CD1c-positive myeloid dendritic cell (primary cell): ENCODE measurements at regions not wholly inside any gene's neighbourhood (a gene's known extent, or its start where the extent isn't known, plus 50 kb on each side); places are given as distances from the start of the nearest gene placed in this dataset.
"Not testable (repeated sequence)": the region's sequence is repeated elsewhere in the genome, so short reads cannot be mapped to it uniquely, and the experiment has no call there.

Source experiments
- DNase-seq: peaks from one replicate; pipeline ENCODE4 v3.0.0-alpha.2; 2016; ENCODE audit errors: extremely low spot score

GRCh38 chr16:72458035-72458434 is 286.1 kb upstream of the PMFBP1 start:
- no peak for DNase-seq

DNA sequence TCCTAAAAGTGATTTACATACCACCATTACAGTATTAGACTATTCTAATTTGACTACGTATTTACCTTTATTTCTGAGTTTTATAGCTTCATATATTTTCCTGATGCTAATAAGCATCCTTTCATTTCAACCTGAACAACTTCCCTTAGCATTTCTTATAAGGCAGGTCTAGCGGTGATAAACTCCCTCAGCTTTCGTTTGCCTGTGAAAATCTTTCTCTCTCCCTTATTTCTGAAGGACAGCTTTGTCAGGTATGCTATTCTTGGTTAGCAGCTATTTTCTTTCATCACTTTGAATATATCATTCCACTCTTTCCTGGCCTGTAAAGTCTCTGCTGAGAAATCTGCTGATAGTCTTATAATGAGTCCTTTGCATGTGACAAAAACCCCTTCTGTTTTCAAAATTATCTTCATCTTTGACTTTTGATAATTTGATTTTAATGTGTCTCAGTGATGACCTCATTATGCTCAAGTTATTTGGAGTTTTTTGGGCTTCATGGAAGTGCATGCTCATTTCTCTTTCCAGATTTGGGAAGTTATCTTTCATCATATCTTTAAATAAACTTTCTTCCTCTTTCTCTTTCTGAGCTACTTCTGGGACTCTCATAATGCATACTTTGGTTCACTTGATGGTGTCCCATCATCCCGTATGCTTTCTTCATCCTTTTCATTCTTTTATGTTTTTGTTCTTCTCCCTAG is 285.4 kb upstream of the PMFBP1 start:
- DNase-seq = peak; percentile 53

DNA sequence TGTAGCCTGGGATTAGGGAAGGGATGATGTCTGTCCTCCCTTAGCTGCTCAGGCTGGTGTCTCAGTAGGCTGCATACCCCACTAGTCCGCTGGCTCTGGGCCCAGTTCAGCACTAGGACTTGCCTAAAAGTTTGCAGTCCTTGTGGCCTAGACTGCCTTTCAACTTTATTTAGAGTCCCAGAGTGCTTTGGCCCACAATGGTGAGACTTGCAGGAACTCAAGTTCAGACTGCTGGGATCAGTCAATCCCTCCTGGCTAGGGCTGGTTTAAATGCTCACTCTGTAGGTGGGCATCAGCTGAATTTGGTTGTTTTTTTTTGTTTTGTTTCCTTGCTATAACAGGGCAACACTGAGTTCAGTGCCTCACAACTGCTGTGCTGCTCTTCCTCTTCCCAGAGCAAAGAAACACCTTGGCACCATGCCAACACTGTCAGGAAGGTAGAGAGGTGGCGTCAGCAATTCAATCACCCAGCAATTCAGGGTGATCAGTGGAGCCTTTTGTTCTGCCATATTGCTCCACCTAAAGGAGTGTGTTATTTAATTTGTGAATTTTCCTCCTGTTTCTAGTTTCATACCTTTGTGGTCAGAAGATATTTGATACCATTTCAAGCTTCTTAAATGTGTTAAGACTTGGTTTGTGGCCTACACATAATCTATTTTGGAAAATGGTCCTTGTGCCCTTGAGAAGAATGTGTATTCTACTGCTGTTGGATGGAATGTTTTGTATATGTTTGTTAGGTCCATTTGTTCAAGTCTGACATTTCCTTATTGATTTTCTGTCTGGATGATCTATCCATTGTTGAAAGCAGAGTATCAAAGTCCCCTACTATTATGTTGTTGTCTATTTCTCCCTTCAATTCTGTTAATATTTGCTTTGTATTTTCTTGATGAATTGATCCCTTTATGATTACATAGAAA is 284.0 kb upstream of the PMFBP1 start:
- peak; percentile 25 for DNase-seq

DNA sequence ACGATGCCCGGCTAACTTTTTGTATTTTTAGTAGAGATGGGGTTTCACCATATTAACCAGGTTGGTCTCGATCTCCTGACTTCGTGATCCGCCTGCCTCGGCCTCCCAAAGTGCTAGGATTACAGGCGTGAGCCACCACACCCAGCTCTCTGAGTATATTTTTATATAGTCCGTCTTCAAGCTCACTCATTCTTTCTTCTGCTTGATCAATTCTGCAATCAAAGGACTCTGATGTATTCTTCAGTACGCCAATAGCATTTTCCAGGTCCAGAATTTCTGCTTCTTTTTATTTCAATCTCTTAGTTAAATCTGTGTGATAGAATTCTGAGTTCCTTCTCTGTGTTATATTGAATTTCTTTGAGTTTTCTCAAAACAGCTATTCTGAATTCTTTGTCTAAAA is 281.9 kb upstream of the PMFBP1 start:
- DNase-seq = not testable (repeated sequence)

GRCh38 chr16:72444696-72445095 is 272.7 kb upstream of the PMFBP1 start:
- peak; percentile 60 for DNase-seq

- DNase-seq = no peak
Observed at GRCh38 chr16:72443809-72444208, 271.9 kb upstream of the PMFBP1 start.

- DNase-seq = no peak
Observed at GRCh38 chr16:72442385-72443158, 270.6 kb upstream of the PMFBP1 start.

- DNase-seq = no peak
Observed at GRCh38 chr16:72437891-72438290, 265.9 kb upstream of the PMFBP1 start.

DNA sequence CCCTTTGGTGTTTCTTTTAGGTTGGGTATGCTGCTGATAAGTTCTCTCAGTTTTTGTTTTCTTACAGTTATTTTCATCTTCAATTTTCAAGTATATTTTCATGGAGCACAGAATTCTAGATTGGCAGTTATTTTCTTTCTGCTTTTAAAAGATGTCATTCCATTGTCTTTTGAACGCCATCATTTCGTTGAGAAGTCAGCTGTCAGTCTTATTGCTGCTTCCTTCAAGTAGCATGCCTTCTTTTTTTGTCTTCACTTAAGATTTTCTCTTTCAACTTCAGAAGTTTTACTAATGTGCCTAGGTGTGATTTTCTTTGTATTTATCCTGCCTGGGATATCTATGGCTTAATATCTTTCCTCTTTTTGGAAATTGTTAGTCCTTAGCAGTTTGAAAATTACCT is 262.2 kb upstream of the PMFBP1 start:
- DNase-seq = no peak

DNA sequence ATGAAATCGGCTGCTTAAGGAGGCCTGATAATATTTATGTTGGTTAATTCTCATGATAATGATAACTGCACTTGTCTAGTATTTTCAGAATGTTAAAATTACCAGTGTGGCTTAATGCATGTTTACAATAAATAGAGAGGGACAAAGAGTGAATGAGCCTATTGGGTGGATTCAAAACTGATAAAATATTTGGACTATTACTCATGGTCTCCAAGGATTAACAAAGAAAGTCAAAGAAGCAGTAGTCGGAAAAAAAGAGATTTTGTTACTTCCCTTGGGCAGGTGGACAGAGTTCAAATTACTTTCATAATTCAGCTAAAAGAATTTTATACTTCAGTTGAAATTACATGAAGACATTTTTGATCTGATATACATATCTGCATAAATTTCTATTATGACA is 258.2 kb upstream of the PMFBP1 start:
- DNase-seq = no peak

GRCh38 chr16:72429671-72430081 is 257.7 kb upstream of the PMFBP1 start:
- no peak for DNase-seq

DNA sequence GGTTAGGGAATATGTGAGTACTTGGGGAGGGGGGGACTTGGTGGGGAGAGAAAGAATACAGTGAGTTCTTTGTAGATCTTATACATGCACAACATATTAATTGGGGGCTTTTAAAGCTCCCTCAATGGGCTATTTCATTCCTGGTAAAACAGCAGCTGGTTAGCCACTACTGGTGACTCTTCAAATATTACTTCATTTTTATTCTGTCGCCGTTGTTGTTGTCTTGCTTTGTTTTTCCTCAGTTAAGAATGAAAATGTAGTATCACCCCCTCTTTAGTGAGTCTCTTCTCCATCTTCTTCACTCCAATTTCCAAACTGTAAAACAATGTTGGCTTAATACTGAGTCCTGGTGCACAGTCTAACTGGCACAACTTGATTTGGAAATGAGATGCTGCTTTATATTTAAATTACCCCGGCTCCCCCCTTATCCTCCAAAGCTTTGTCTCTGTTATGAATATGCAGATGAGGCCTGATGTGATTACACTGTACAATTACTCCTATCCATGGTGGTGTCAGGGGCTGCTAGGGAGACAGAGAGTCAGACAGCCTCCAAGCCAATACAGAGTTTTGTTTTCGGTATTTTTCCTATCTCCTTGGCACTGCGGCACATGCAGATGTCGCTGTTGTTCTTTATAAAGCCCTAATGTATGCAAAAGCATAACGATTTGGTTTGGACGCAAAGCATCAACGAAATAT is 256.9 kb upstream of the PMFBP1 start:
- no peak for DNase-seq

DNA sequence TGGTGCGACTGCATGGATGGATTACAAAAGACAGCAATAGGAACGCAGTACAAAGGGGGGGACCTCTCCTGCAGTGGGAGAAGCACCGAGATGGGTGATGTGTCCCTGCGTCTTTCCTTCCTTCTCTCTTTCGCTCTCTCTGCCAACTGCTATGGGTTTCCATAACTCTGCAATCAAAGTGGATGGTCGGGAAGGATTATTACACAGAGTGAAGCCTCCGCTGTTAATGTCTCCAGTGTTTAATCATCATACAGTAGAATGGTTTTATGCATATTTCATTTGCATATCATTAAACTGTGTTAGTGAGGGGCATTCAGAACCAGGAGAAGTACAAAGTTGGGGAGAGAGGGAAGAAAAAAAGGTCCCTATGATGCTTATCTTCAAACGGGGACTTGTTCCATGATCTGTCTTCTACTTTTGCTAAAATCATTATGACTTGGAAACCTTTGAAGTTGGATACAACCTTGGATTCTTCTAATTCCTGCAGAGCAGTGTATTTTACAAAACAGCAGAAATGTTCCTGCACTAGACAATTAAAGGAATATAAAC is 255.9 kb upstream of the PMFBP1 start:
- no peak for DNase-seq

DNA sequence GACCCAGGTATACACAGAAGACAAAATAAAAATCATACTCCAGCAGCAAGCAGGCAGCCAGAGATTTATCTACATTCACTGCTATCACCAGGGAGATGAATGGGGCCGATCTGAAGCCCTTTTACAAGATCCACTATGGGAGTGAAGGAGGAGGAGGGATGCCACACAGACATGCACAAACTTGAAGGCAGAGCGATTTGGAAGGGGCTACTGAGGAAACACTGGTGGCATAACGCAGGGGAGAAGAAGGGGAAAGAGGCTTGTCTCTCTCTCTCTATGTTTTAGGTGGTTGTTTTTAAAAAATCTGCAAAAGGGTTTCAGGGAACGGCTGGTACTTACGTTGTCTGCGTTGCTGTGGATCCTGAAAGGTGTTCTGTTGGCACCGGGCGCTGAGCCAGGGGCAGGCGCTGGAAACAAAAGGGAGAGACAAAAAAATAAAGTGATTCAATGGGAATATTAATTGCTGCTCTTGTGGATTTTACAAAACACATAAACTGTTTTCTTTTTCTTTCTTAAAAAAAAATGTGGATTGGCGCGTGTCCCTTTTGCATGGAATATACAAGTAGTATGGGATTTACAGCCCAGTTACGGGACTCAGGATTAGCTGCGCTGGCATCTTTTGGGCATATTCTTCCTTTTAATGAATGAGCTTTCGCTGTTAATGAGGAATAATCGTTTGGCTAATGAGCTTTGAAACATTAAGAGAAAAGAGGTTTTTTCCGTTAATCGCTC is 255.3 kb upstream of the PMFBP1 start:
- DNase-seq = no peak

DNA sequence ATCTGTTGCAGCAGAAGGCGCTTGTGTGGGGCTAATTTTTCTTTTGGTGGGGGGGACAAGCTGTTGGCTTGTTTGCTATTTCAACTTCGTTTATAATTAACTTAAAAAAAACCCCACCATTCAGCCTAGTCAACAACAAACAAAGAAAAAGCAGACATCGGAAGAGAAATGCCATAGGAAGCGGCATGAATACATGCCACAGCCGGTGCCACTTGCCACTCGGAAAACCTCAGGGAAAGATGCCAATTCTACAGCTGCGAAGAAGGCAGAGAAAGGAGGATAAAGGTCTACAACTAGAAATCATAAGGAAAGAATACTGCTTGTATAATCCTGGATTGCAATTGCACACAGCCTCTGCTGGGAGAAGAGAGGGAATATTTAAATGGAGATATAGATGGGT is 254.4 kb upstream of the PMFBP1 start:
- no peak for DNase-seq

DNA sequence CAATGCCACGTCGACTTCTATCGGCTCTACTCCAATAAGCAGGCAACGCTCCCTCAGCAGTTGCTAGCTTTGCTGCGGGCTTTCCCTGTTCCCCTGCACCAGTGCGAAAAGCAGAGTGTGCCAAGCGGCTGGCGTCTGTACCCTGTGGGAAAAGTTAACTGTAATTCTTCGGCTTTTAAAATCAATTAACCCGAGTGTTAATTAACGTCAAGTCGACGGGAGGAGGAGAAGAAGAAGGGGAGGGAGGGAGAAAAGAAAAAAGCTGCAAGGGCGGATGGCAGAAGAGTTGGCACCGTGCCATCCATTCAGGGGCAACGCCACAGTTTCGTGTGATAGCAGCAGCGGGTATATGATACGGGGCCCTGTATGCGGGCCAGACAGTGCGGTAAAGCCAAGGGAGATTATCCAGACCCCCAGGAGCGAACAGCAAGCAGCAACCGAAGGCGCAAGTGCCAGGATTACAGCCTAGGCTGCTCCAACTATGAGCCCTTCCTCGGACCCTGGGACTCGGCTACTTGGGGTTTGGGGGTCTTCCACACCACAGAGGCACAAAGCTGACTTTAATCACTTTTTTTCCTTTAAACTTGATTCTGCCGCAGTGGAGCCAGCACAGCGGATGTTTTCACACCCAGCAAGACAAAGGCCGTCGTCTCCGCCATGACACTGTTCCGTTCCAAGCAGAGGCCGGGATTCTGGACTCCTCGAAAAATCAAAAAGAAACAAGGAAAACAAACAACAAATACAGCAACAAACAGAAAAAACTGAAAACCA is 253.8 kb upstream of the PMFBP1 start:
- no peak for DNase-seq

GRCh38 chr16:72424757-72425156 is 252.8 kb upstream of the PMFBP1 start:
- no peak for DNase-seq

- DNase-seq = no peak
Observed at GRCh38 chr16:72422308-72422897, 250.4 kb upstream of the PMFBP1 start.

GRCh38 chr16:72419638-72420037 is 247.7 kb upstream of the PMFBP1 start:
- no peak for DNase-seq

DNA sequence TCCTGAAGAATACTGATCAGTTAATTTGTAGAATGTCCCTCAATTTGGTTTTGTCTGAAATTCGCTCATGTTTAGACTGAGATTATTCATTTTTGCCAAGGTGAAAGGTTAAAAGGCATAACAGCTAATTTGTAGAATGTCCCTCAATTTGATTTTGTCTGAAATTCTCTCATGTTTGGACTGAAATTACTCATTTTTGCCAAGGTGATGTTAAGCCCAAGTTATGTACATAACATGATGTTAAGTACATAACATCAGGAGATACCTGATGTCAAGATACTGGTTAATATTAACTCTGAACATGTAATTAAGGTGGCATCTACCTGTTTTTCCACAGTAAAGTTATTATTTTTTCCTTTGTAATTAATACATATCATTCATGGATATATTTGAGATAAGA is 243.4 kb upstream of the PMFBP1 start:
- no peak for DNase-seq
